ENCODE measurements at regions not wholly inside any gene's neighbourhood (a gene's known extent, or its start where the extent isn't known, plus 50 kb on each side); places are given as distances from the start of the nearest gene placed in this dataset.

- TF ChIP-seq CTCF (conservative IDR thresholded peaks at IDR 0.05; ENCODE audit: low read length), result peak; percentile 44
- no peak for TF ChIP-seq EZH2phosphoT487 (IDR thresholded peaks at IDR 0.05; ENCODE audit: borderline replicate concordance)
Observed at GRCh38 chr19:14318873-14319272, 62.4 kb upstream of the ADGRE5 start.
